HG02759 (cell line): ENCODE measurements at regions not wholly inside any gene's neighbourhood (a gene's known extent, or its start where the extent isn't known, plus 50 kb on each side); places are given as distances from the start of the nearest gene placed in this dataset.

Experiments used
- ATAC-seq: cut with Tn5 transposase; IDR thresholded peaks from one replicate; pipeline ENCODE4 v1.9.1; 2021; ENCODE audit warnings: mild to moderate bottlenecking, moderate library complexity; ENCODE audit not compliant: unreplicated experiment

- ATAC-seq = no peak
These were observed 141.9 kb downstream of the SLIT2 start for GRCh38 chr4:20393486-20394100.

GRCh38 chr4:20394512-20394911, 142.8 kb downstream of the SLIT2 start:
- no peak for ATAC-seq

GRCh38 chr4:20395160-20395773, 143.6 kb downstream of the SLIT2 start:
- ATAC-seq = peak; percentile 73

- no peak for ATAC-seq
These were observed 151.6 kb downstream of the SLIT2 start for GRCh38 chr4:20403290-20403689.

GRCh38 chr4:20403846-20404245, 152.1 kb downstream of the SLIT2 start:
- ATAC-seq = no peak

GRCh38 chr4:20408611-20409010, 156.9 kb downstream of the SLIT2 start:
- ATAC-seq = no peak

- ATAC-seq = no peak
These were observed 160.4 kb downstream of the SLIT2 start for GRCh38 chr4:20412072-20412471.

GRCh38 chr4:20416800-20417199, 165.1 kb downstream of the SLIT2 start:
- ATAC-seq = no peak

- ATAC-seq = peak; percentile 94
These were observed 167.3 kb downstream of the SLIT2 start for GRCh38 chr4:20418861-20419451.

GRCh38 chr4:20420916-20421602, 169.4 kb downstream of the SLIT2 start:
- ATAC-seq = no peak

GRCh38 chr4:20421603-20421985, 169.9 kb downstream of the SLIT2 start:
- no peak for ATAC-seq

GRCh38 chr4:20422398-20422797, 170.7 kb downstream of the SLIT2 start:
- peak; percentile 79 for ATAC-seq

- ATAC-seq = no peak
These were observed 171.7 kb downstream of the SLIT2 start for GRCh38 chr4:20423420-20423819.

- ATAC-seq = no peak
These were observed 174.3 kb downstream of the SLIT2 start for GRCh38 chr4:20426028-20426427.

GRCh38 chr4:20428436-20429160, 176.9 kb downstream of the SLIT2 start:
- no peak for ATAC-seq

GRCh38 chr4:20430259-20430941, 178.7 kb downstream of the SLIT2 start:
- no peak for ATAC-seq

- ATAC-seq = no peak
These were observed 179.8 kb downstream of the SLIT2 start for GRCh38 chr4:20431543-20431951.

- ATAC-seq = no peak
These were observed 180.4 kb downstream of the SLIT2 start for GRCh38 chr4:20432088-20432487.

- no peak for ATAC-seq
These were observed 181.5 kb downstream of the SLIT2 start for GRCh38 chr4:20433097-20433705.

- no peak for ATAC-seq
These were observed 188.5 kb downstream of the SLIT2 start for GRCh38 chr4:20440170-20440569.
